ENCODE measurements at regions not wholly inside any gene's neighbourhood (a gene's known extent, or its start where the extent isn't known, plus 50 kb on each side); places are given as distances from the start of the nearest gene placed in this dataset.

- DNase-seq (ENCODE audit: low spot score) = no peak
These were observed 228.1 kb upstream of the MEOX2 start for GRCh38 chr7:15914611-15915010.

- DNase-seq (ENCODE audit: low spot score) = no peak
These were observed 220.0 kb upstream of the MEOX2 start for GRCh38 chr7:15906436-15906835.

- DNase-seq (ENCODE audit: low spot score) = no peak
These were observed 219.0 kb upstream of the MEOX2 start for GRCh38 chr7:15905251-15906040.

GRCh38 chr7:15891151-15891881, 204.8 kb upstream of the MEOX2 start:
- DNase-seq (ENCODE audit: low spot score) = no peak

GRCh38 chr7:15889507-15889906, 203.0 kb upstream of the MEOX2 start:
- no peak for DNase-seq (ENCODE audit: low spot score)

- no peak for DNase-seq (ENCODE audit: low spot score)
These were observed 201.6 kb upstream of the MEOX2 start for GRCh38 chr7:15888090-15888489.

- DNase-seq (ENCODE audit: low spot score) = no peak
These were observed 200.1 kb upstream of the MEOX2 start for GRCh38 chr7:15886626-15887025.

GRCh38 chr7:15885678-15886077, 199.2 kb upstream of the MEOX2 start:
- DNase-seq (ENCODE audit: low spot score) = no peak

- DNase-seq (ENCODE audit: low spot score) = no peak
These were observed 188.3 kb upstream of the MEOX2 start for GRCh38 chr7:15874774-15875173.

- no peak for DNase-seq (ENCODE audit: low spot score)
These were observed 183.9 kb upstream of the MEOX2 start for GRCh38 chr7:15870347-15870746.

GRCh38 chr7:15867441-15867840, 181.0 kb upstream of the MEOX2 start:
- DNase-seq (ENCODE audit: low spot score) = no peak

- DNase-seq (ENCODE audit: low spot score) = no peak
These were observed 180.3 kb upstream of the MEOX2 start for GRCh38 chr7:15866753-15867152.

GRCh38 chr7:15864626-15864991, 178.1 kb upstream of the MEOX2 start:
- no peak for DNase-seq (ENCODE audit: low spot score)

GRCh38 chr7:15863951-15864625, 177.6 kb upstream of the MEOX2 start:
- DNase-seq (ENCODE audit: low spot score) = no peak

GRCh38 chr7:15862781-15863165, 176.3 kb upstream of the MEOX2 start:
- DNase-seq (ENCODE audit: low spot score) = no peak

- DNase-seq (ENCODE audit: low spot score) = no peak
These were observed 175.7 kb upstream of the MEOX2 start for GRCh38 chr7:15862016-15862780.

- DNase-seq (ENCODE audit: low spot score) = no peak
These were observed 173.9 kb upstream of the MEOX2 start for GRCh38 chr7:15860264-15860949.

- DNase-seq (ENCODE audit: low spot score) = no peak
These were observed 170.5 kb upstream of the MEOX2 start for GRCh38 chr7:15857026-15857425.

- DNase-seq (ENCODE audit: low spot score) = no peak
These were observed 169.8 kb upstream of the MEOX2 start for GRCh38 chr7:15856311-15856710.

GRCh38 chr7:15855525-15856109, 169.1 kb upstream of the MEOX2 start:
- DNase-seq (ENCODE audit: low spot score) = no peak

GRCh38 chr7:15854841-15855524, 168.5 kb upstream of the MEOX2 start:
- DNase-seq (ENCODE audit: low spot score) = no peak

All from CD4-positive, alpha-beta T cell treated with Interleukin-15 for 4 hours (primary cell).